Liver (tissue), 8 donors: ENCODE measurements at regions not wholly inside any gene's neighbourhood (a gene's known extent, or its start where the extent isn't known, plus 50 kb on each side); places are given as distances from the start of the nearest gene placed in this dataset.

Experiments used
- DNase-seq: peaks from one replicate; pipeline ENCODE4 v3.0.0-alpha.2; 2017; ENCODE audit warnings: low spot score
- H3K27ac ChIP-seq, 2 donors: one replicate each; pipeline ENCODE4 v1.7.0; 2013; ENCODE audit warnings: inconsistent platforms in 2 of 2, low read length in 2 of 2, control low read depth in 1 of 2, low read depth in 1 of 2, mild to moderate bottlenecking in 1 of 2
- H3K27me3 ChIP-seq, 4 donors: one replicate each; pipeline versions ENCODE4 v1.6.1 to v1.7.0; 2013; ENCODE audit warnings: low read length in 3 of 4, inconsistent platforms in 1 of 4, mild to moderate bottlenecking in 1 of 4, moderate library complexity in 1 of 4; ENCODE audit not compliant: control insufficient read depth in 4 of 4, insufficient read depth in 4 of 4
- H3K36me3 ChIP-seq, 4 donors: one replicate each; pipeline versions ENCODE4 v1.6.1 to v1.7.0; 2013; ENCODE audit warnings: low read length in 3 of 4, mild to moderate bottlenecking in 3 of 4, low read depth in 1 of 4, moderate library complexity in 1 of 4; ENCODE audit not compliant: control insufficient read depth in 4 of 4, insufficient read depth in 3 of 4
- H3K4me1 ChIP-seq, 4 donors: one replicate each; pipeline versions ENCODE4 v1.6.1 to v1.7.0; 2013; ENCODE audit warnings: low read length in 3 of 4, mild to moderate bottlenecking in 3 of 4, moderate library complexity in 1 of 4; ENCODE audit not compliant: control insufficient read depth in 4 of 4, insufficient read depth in 4 of 4
- H3K4me3 ChIP-seq, 3 donors: one replicate each; pipeline versions ENCODE4 v1.6.1 to v1.7.0; 2013; ENCODE audit warnings: low read length in 3 of 3, control low read depth in 1 of 3, low read depth in 1 of 3, mild to moderate bottlenecking in 1 of 3
- H3K9ac ChIP-seq, 2 donors: one replicate each; pipeline ENCODE4 v1.7.0; 2013; ENCODE audit warnings: low read length in 2 of 2, mild to moderate bottlenecking in 2 of 2, moderate library complexity in 2 of 2, control low read depth in 1 of 2, low read depth in 1 of 2
- H3K9me3 ChIP-seq, 4 donors: one replicate each; pipeline versions ENCODE4 v1.6.1 to v1.7.0; 2013; ENCODE audit warnings: low read length in 3 of 4; ENCODE audit not compliant: control insufficient read depth in 4 of 4
- ATF3 ChIP-seq: IDR thresholded peaks from 2 replicates; pipeline ENCODE4 v1.6.1; 2016; ENCODE audit warnings: antibody characterized with exemption
- EGR1 ChIP-seq, 2 donors: IDR thresholded peaks; 2 replicates each; pipeline ENCODE4 v1.6.1; 2016 to 2018; ENCODE audit warnings: antibody characterized with exemption in 2 of 2, low read depth in 2 of 2
- FOXA1 ChIP-seq: IDR thresholded peaks from 2 replicates; pipeline ENCODE4 v1.6.1; 2016; ENCODE audit warnings: antibody characterized with exemption
- FOXA2 ChIP-seq: IDR thresholded peaks from 2 replicates; pipeline ENCODE4 v1.6.1; 2016; ENCODE audit warnings: antibody characterized with exemption
- GABPA ChIP-seq, 2 donors: IDR thresholded peaks in 1 of 2; conservative IDR thresholded peaks in 1 of 2; 2 replicates each; pipeline ENCODE4 v1.6.1; 2016; ENCODE audit warnings: antibody characterized with exemption in 2 of 2, mild to moderate bottlenecking in 1 of 2, moderate library complexity in 1 of 2
- HNF4A ChIP-seq, 2 donors: conservative IDR thresholded peaks; 2 replicates each; pipeline ENCODE4 v1.6.1; 2016; ENCODE audit warnings: antibody characterized with exemption in 2 of 2, mild to moderate bottlenecking in 2 of 2
- JUND ChIP-seq, 2 donors: IDR thresholded peaks; 2 replicates each; pipeline ENCODE4 v1.6.1; 2016; ENCODE audit warnings: antibody characterized with exemption in 2 of 2
- NR2F2 ChIP-seq: IDR thresholded peaks from 2 replicates; pipeline ENCODE4 v1.6.1; 2016; ENCODE audit warnings: antibody characterized with exemption
- RAD21 ChIP-seq, 2 donors: IDR thresholded peaks; 2 replicates each; pipeline ENCODE4 v1.6.1; 2016; ENCODE audit warnings: antibody characterized with exemption in 2 of 2, mild to moderate bottlenecking in 2 of 2
- REST ChIP-seq: IDR thresholded peaks from 2 replicates; pipeline ENCODE4 v1.6.1; 2016; ENCODE audit warnings: antibody characterized with exemption, mild to moderate bottlenecking
- RXRA ChIP-seq, 2 donors: IDR thresholded peaks; 2 replicates each; pipeline ENCODE4 v1.6.1; 2017 to 2018; ENCODE audit warnings: antibody characterized with exemption in 2 of 2, mild to moderate bottlenecking in 1 of 2
- SP1 ChIP-seq: IDR thresholded peaks from 2 replicates; pipeline ENCODE4 v1.6.1; 2018; ENCODE audit warnings: antibody characterized with exemption, mild to moderate bottlenecking
- TAF1 ChIP-seq: conservative IDR thresholded peaks from 2 replicates; pipeline ENCODE4 v1.6.1; 2016; ENCODE audit warnings: antibody characterized with exemption, mild to moderate bottlenecking
- YY1 ChIP-seq: IDR thresholded peaks from 2 replicates; pipeline ENCODE4 v1.6.1; 2016; ENCODE audit warnings: antibody characterized with exemption, mild to moderate bottlenecking
- ZBTB33 ChIP-seq: IDR thresholded peaks from 2 replicates; pipeline ENCODE4 v1.6.1; 2016; ENCODE audit warnings: antibody characterized with exemption
- WGBS: extraction: QIAGEN DNeasy Blood & Tissue Kit; methylation state at CpG from one replicate; pipeline ENCODE4 v1.1.7; 2013; 5-methylcytosine and 5-hydroxymethylcytosine counted together
- TF ChIP-seq, protein P1 (sequence below): IDR thresholded peaks from 2 replicates; pipeline ENCODE4 v1.6.1; 2016; ENCODE audit warnings: antibody characterized with exemption
- TF ChIP-seq, protein P2 (sequence below): fragments of 150-350 bp; IDR thresholded peaks from 2 replicates; pipeline ENCODE4 v1.5.1; 2017; ENCODE audit warnings: improper control_type of control experiment, low read depth, low read length; ENCODE audit not compliant: missing input control
- donor health status: healthy.
- donor health status: healthy.
- donor health status: healthy.
- donor health status: healthy.
- donor health status: healthy.

DNA sequence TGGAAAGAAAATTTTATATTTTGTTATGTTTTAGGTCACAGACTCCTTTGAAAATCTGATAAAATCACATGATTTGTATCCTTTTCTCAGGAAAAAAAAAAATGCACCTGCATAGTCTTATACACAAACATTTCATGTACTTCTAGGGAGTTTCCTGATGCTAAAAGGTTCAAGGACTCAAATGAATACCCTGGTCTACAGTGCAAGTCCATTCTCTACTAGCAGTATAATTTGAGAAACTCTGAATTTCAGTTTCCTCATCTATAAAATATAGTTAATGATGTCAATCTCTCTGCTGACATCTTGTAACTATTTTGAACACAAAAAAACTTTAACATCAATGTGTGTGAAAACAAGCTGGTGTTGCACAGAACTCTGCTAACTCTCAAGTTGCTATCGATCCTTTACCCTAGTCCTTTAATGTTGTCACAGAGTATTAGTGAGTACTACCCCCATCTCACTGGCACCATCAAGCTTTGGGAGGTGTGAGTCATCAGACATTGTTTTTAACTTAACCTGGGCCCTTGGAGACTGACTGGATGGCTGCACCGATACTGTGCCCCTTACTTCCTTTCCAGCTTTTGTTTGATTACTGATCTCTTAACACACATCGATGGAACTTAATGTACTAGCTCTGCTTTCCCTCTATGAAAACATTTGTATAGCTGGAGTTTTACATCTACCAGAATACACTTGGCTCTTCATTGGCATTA lies 251.9 kb upstream of the SOX5 start:
- Histone ChIP-seq H3K4me1 (no peaks in the 10 kb centered on the region), H3K9ac (no peak overlapping the region), H3K27me3 (no peaks in the 10 kb centered on the region), H3K27ac (no peak overlapping the region), H3K9me3 (no peaks in the 10 kb centered on the region), H3K36me3 (no peaks in the 10 kb centered on the region), H3K4me3 (no peak overlapping the region)
- TF ChIP-seq RXRA (IDR thresholded peaks at IDR 0.05) (no peak), SP1 (no peak), FOXA2 (no peak), ATF3 (no peak), YY1 (no peak), JUND (IDR thresholded peaks at IDR 0.05) (no peak), ZBTB33 (no peak), HNF4A (conservative IDR thresholded peaks at IDR 0.05) (no peak), NR2F2 (no peak), EGR1 (IDR thresholded peaks at IDR 0.05; ENCODE audit: low read depth in 2 of 2) (no peak), REST (no peak), FOXA1 (no peak), RAD21 (IDR thresholded peaks at IDR 0.05) (no peak), TAF1 (no peak)
- TF ChIP-seq, protein P1, sequence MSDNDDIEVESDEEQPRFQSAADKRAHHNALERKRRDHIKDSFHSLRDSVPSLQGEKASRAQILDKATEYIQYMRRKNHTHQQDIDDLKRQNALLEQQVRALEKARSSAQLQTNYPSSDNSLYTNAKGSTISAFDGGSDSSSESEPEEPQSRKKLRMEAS = no peak
- TF ChIP-seq, protein P2, sequence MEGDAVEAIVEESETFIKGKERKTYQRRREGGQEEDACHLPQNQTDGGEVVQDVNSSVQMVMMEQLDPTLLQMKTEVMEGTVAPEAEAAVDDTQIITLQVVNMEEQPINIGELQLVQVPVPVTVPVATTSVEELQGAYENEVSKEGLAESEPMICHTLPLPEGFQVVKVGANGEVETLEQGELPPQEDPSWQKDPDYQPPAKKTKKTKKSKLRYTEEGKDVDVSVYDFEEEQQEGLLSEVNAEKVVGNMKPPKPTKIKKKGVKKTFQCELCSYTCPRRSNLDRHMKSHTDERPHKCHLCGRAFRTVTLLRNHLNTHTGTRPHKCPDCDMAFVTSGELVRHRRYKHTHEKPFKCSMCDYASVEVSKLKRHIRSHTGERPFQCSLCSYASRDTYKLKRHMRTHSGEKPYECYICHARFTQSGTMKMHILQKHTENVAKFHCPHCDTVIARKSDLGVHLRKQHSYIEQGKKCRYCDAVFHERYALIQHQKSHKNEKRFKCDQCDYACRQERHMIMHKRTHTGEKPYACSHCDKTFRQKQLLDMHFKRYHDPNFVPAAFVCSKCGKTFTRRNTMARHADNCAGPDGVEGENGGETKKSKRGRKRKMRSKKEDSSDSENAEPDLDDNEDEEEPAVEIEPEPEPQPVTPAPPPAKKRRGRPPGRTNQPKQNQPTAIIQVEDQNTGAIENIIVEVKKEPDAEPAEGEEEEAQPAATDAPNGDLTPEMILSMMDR = no peak
- 73% methylated on average over 3 of the region's 3 CpGs for WGBS
- no peak for DNase-seq

- H3K27me3 ChIP-seq = no peaks in the 10 kb centered on the region
- no peak for DNase-seq
- no peaks in the 10 kb centered on the region for H3K9me3 ChIP-seq
- H3K4me1 ChIP-seq = no peaks in the 10 kb centered on the region
- no peaks in the 10 kb centered on the region for H3K36me3 ChIP-seq
- H3K9ac ChIP-seq = no peak overlapping the region
- TF ChIP-seq FOXA1 (no peak), JUND (IDR thresholded peaks at IDR 0.05) (no peak), ATF3 (no peak), RXRA (IDR thresholded peaks at IDR 0.05) (no peak), GABPA (IDR thresholded peaks at IDR 0.05 in 1 of 2, conservative IDR thresholded peaks at IDR 0.05 in 1 of 2) (no peak), SP1 (no peak)
- no peak overlapping the region for H3K4me3 ChIP-seq
- no peak overlapping the region for H3K27ac ChIP-seq
Measured at GRCh38 chr12:24200010-24200409, 250.5 kb upstream of the SOX5 start.
